BJ (cell line): ENCODE measurements at regions not wholly inside any gene's neighbourhood (a gene's known extent, or its start where the extent isn't known, plus 50 kb on each side); places are given as distances from the start of the nearest gene placed in this dataset.

Experiments used
- CTCF ChIA-PET: fragments of 350-600 bp; formaldehyde crosslinking; extraction: SDS; loops from one replicate; lab custom pipeline; 2021; ENCODE audit warnings: antibody characterized with exemption, inconsistent platforms; lab: Yijun Ruan, JAX
- POLR2A ChIA-PET: fragments of 300-600 bp; sonication (Branson Sonifier 250); formaldehyde crosslinking; extraction: SDS; loops from one replicate; lab custom pipeline; 2021; ENCODE audit warnings: antibody characterized with exemption; lab: Charles Lee
- DNase-seq: peaks from one replicate; pipeline ENCODE4 v3.0.0-alpha.2; 2011; ENCODE audit warnings: low read depth
- H3K27me3 ChIP-seq: 2 replicates; pipeline ENCODE4 v1.6.0; 2011; ENCODE audit warnings: low read length; ENCODE audit not compliant: control insufficient read depth, insufficient read depth
- H3K36me3 ChIP-seq: 2 replicates; pipeline ENCODE4 v1.5.1; 2011; ENCODE audit warnings: low read length; ENCODE audit not compliant: control insufficient read depth, insufficient read depth
- H3K4me3 ChIP-seq: 2 replicates; pipeline ENCODE4 v1.5.1; 2011; ENCODE audit warnings: low read depth, mild to moderate bottlenecking, control low read depth, low read length
- CTCF ChIP-seq: IDR thresholded peaks from 2 replicates; pipeline ENCODE4 v1.5.1; 2011; ENCODE audit warnings: low read depth, mild to moderate bottlenecking, control low read depth, inconsistent platforms, low read length, moderate library complexity; ENCODE audit not compliant: insufficient read depth

GRCh38 chr3:153379516-153379915 is 217.5 kb downstream of the RAP2B start:
- no peak overlapping the region for H3K4me3 ChIP-seq
- ChIA-PET POLR2A (no interaction called here), CTCF (interaction anchor here (0.6 to 1.7 kb wide), 3 partner anchors 16 to 340 kb away, joined by 3 to 4 read pairs (median 3); no protein-coding TSS in a partner anchor)
- no peak for DNase-seq
- no peaks in the 10 kb centered on the region for H3K27me3 ChIP-seq
- no peak for TF ChIP-seq CTCF
- no peaks in the 10 kb centered on the region for H3K36me3 ChIP-seq

- ChIA-PET CTCF (no interaction called here), POLR2A (no interaction called here)
- no peak for DNase-seq
- Histone ChIP-seq H3K27me3 (no peaks in the 10 kb centered on the region), H3K4me3 (no peak overlapping the region), H3K36me3 (no peaks in the 10 kb centered on the region)
- no peak for TF ChIP-seq CTCF
These were observed 223.3 kb downstream of the RAP2B start for GRCh38 chr3:153385343-153385742.

- ChIA-PET POLR2A (no interaction called here), CTCF (no interaction called here)
- no peak overlapping the region for H3K4me3 ChIP-seq
- H3K36me3 ChIP-seq: no peaks in the 10 kb centered on the region
- no peaks in the 10 kb centered on the region for H3K27me3 ChIP-seq
- no peak for DNase-seq
- no peak for TF ChIP-seq CTCF
These were observed 230.3 kb downstream of the RAP2B start for GRCh38 chr3:153392363-153392762.

GRCh38 chr3:153394017-153394416 is 232.0 kb downstream of the RAP2B start:
- H3K4me3 ChIP-seq: no peak overlapping the region
- no peaks in the 10 kb centered on the region for H3K27me3 ChIP-seq
- POLR2A ChIA-PET: no interaction called here
- H3K36me3 ChIP-seq: no peaks in the 10 kb centered on the region
- no peak for DNase-seq
- CTCF ChIA-PET: interaction anchor here (0.8 kb wide), 1 partner anchor 159 kb away, joined by 3 read pairs; no protein-coding TSS in a partner anchor
- TF ChIP-seq CTCF: no peak

GRCh38 chr3:153396581-153396980 is 234.6 kb downstream of the RAP2B start:
- TF ChIP-seq CTCF: no peak
- Histone ChIP-seq H3K4me3 (no peak overlapping the region), H3K27me3 (no peaks in the 10 kb centered on the region), H3K36me3 (no peaks in the 10 kb centered on the region)
- ChIA-PET POLR2A (no interaction called here), CTCF (no interaction called here)
- no peak for DNase-seq
